ENCODE measurements at regions not wholly inside any gene's neighbourhood (a gene's known extent, or its start where the extent isn't known, plus 50 kb on each side); places are given as distances from the start of the nearest gene placed in this dataset.

GRCh38 chr9:1947438-1947837 lies 67.7 kb upstream of the SMARCA2 start:
- Mint-ChIP-seq H3K9me3 (no peaks in the 10 kb centered on the region), H3K27ac (no peak overlapping the region), H3K4me3 (no peak overlapping the region), H3K4me1 (ENCODE audit: low read depth) (no peaks in the 10 kb centered on the region), H3K27me3 (no peaks in the 10 kb centered on the region), H3K36me3 (ENCODE audit: low read depth) (no peaks in the 10 kb centered on the region)
- H3K27me3 ChIP-seq (ENCODE audit: control insufficient read depth in 1 of 2, insufficient read depth in 2 of 2, low read length in 2 of 2), result no peaks in the 10 kb centered on the region
- H3K9me3 ChIP-seq (ENCODE audit: control insufficient read depth in 1 of 2, insufficient read depth in 1 of 2, low read length in 2 of 2), result no peaks in the 10 kb centered on the region
- H3K4me3 ChIP-seq (ENCODE audit: low read length), result no peak overlapping the region
- intact Hi-C loops (cut with DNase I, micrococcal nuclease), result no loop called here
- H3K4me1 ChIP-seq (ENCODE audit: insufficient read depth, low read length), result no peaks in the 10 kb centered on the region
- ChIA-PET CTCF (no interaction called here), POLR2A (no interaction called here)
- DNase-seq (no peak), ATAC-seq (ENCODE audit: poor library complexity) (no peak)
- no peaks in the 10 kb centered on the region for H3K36me3 ChIP-seq (ENCODE audit: insufficient read depth, low read length)
- no peak for TF ChIP-seq CTCF (IDR thresholded peaks at IDR 0.05)
- no peak overlapping the region for H3K27ac ChIP-seq (ENCODE audit: low read depth in 1 of 2, low read length in 2 of 2)

- Histone ChIP-seq H3K27me3 (ENCODE audit: control insufficient read depth in 1 of 2, insufficient read depth in 2 of 2, low read length in 2 of 2) (no peaks in the 10 kb centered on the region), H3K36me3 (ENCODE audit: insufficient read depth, low read length) (no peaks in the 10 kb centered on the region), H3K4me3 (ENCODE audit: low read length) (no peak overlapping the region), H3K4me1 (ENCODE audit: insufficient read depth, low read length) (no peaks in the 10 kb centered on the region), H3K27ac (ENCODE audit: low read depth in 1 of 2, low read length in 2 of 2) (no peak overlapping the region), H3K9me3 (ENCODE audit: control insufficient read depth in 1 of 2, insufficient read depth in 1 of 2, low read length in 2 of 2) (no peaks in the 10 kb centered on the region)
- Mint-ChIP-seq H3K4me3 (no peak overlapping the region), H3K4me1 (ENCODE audit: low read depth) (no peaks in the 10 kb centered on the region), H3K9me3 (no peaks in the 10 kb centered on the region), H3K27ac (no peak overlapping the region), H3K36me3 (ENCODE audit: low read depth) (no peaks in the 10 kb centered on the region), H3K27me3 (no peaks in the 10 kb centered on the region)
- DNase-seq (no peak), ATAC-seq (ENCODE audit: poor library complexity) (no peak)
- TF ChIP-seq CTCF (IDR thresholded peaks at IDR 0.05), result no peak
- ChIA-PET CTCF (no interaction called here), POLR2A (no interaction called here)
- intact Hi-C loops (cut with DNase I, micrococcal nuclease), result no loop called here
Observed at GRCh38 chr9:1948541-1948940, 66.6 kb upstream of the SMARCA2 start.

- no peaks in the 10 kb centered on the region for H3K4me1 Mint-ChIP-seq (ENCODE audit: low read depth)
- H3K9me3 Mint-ChIP-seq, result no peaks in the 10 kb centered on the region
- Histone ChIP-seq H3K36me3 (ENCODE audit: insufficient read depth, low read length) (no peaks in the 10 kb centered on the region), H3K27me3 (ENCODE audit: control insufficient read depth in 1 of 2, insufficient read depth in 2 of 2, low read length in 2 of 2) (no peaks in the 10 kb centered on the region), H3K27ac (ENCODE audit: low read depth in 1 of 2, low read length in 2 of 2) (no peak overlapping the region), H3K9me3 (ENCODE audit: control insufficient read depth in 1 of 2, insufficient read depth in 1 of 2, low read length in 2 of 2) (no peaks in the 10 kb centered on the region), H3K4me3 (ENCODE audit: low read length) (no peak overlapping the region), H3K4me1 (ENCODE audit: insufficient read depth, low read length) (no peaks in the 10 kb centered on the region)
- ChIA-PET POLR2A (no interaction called here), CTCF (no interaction called here)
- no peak for TF ChIP-seq CTCF (IDR thresholded peaks at IDR 0.05)
- no peaks in the 10 kb centered on the region for H3K27me3 Mint-ChIP-seq
- ATAC-seq (ENCODE audit: poor library complexity) (no peak), DNase-seq (no peak)
- intact Hi-C loops (cut with DNase I, micrococcal nuclease), result no loop called here
- no peak overlapping the region for H3K27ac Mint-ChIP-seq
- H3K4me3 Mint-ChIP-seq, result no peak overlapping the region
- H3K36me3 Mint-ChIP-seq (ENCODE audit: low read depth), result no peaks in the 10 kb centered on the region
Observed at GRCh38 chr9:1951446-1951845, 63.7 kb upstream of the SMARCA2 start.
